ENCODE measurements at regions not wholly inside any gene's neighbourhood (a gene's known extent, or its start where the extent isn't known, plus 50 kb on each side); places are given as distances from the start of the nearest gene placed in this dataset.
"Not testable (repeated sequence)": the region's sequence is repeated elsewhere in the genome, so short reads cannot be mapped to it uniquely, and the experiment has no call there.

DNA sequence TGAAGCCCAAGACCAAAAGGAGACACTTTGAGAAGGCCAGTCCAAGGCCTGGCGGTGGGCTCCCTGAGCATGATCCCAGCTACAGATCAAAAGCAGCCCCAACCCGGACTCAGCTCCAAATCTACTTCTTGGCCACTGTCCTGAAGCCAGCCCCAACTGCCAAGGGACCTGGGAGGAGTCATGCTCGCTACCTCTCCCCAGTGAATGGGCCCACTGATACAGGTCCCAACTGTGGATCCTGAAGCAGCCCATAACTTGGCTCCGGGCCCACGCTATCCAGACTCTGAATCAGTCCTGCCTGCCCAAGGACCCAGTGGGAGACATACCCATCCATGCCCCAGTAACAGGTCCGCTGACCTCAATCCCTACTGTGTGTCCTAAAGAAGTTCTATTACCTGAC lies 1545.3 kb upstream of the C9orf72 start:
- DNase-seq (ENCODE audit: low read depth): no peak

DNA sequence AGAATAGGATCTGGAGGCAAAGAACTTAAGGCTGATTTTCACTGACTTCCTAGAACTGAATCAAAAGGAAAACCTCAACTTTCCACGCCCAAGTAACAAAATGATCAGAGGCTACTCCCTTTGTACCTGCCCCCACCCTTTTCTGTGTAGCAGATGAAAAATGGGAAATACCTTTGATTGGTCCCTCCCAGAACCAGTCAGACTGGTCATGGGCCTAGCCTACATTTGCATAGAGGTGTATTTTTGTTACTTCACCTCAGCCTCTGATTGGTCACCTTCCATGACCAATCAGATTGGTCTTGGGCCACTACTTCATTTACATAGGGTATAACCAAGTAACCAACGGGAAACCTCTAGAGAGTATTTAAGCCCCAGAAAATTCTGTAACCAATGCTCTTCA lies 1553.5 kb upstream of the C9orf72 start:
- DNase-seq (ENCODE audit: low read depth): no peak

DNA sequence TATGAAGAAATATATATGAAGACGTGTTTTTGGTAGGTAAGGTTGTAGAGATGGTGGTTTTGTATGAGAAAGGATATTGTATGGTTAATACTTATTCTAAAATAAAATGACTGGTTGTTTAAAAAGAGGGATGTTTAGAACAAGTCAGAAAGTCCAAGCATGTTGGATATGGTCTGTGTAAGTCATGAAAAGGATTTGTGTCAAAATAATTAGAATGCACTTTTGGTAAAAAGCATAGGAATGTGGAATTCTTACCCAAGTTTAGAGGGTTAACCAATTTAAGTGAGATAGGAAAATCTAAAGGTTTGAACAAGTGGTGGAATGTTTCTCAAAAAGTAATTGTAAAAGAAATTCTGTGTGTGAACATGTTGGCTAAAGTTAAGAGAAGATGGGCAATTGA lies 1556.5 kb upstream of the C9orf72 start:
- DNase-seq (ENCODE audit: low read depth): no peak

DNA sequence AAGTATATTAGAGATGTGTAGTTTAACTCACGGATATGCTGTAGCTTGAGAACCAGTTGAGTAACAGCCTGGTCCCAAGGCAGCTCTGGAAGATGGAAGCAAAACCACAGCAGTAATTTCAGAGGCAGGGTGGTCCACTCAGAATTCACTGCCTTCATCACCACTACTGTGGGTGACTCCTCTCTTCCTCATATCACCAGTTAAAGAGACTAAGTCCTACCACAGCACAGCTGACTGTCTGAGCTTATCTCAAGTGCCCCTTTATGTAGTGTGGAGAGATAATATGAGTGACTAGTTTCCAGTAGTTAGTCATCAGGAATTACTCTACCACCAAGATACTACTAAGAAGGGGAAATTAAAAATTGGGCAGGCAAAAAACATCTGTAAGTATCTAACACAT lies 1571.2 kb upstream of the C9orf72 start:
- peak; percentile 28 for DNase-seq (ENCODE audit: low read depth)

DNA sequence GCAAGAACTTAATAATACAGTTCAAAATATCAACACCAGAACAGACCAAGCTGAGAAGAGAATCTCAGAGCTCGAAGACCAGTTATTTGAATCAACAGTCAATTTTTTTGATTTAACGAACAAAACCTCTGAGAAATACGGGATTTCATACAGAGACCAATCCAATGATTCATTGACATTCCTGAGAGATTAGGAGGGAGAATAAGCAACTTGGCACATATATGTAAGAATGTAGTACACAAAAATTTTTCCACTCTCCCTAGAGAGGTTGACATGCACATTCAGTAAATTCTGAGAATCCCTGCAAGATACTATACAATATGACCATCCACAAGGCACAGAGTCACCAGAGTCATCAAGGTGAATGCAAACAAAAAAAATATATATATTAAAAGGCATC lies 1577.3 kb upstream of the C9orf72 start:
- DNase-seq (ENCODE audit: low read depth): peak; percentile 41

DNA sequence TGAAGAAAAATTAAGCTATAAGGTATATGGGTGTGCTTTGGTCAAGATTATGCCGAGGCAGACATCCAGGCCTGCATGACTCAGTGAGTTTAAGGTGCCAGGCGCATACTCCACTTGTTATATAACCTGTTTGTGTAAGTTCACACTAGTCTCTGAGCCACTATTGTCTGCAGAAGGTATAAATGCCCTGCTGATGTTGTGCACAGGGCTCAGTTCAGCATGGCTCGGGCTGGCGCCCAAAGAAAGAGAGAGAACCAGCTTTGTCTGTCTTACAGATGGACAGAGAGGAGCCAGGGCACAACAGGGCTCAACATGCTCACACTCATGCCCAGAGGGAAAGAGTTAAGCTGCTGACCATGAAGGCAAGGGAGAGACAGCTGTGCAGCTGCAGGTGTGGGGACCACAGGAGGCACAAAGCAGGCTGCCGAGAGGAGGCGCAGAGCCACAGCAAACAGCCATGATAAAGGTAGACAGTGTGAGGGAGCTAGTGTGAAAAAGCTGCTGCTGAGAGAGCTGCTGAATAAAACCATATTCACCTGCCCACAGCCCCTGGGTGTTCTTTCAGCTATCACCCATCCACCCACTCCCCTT lies 1587.6 kb upstream of the C9orf72 start:
- DNase-seq (ENCODE audit: low read depth): no peak

DNA sequence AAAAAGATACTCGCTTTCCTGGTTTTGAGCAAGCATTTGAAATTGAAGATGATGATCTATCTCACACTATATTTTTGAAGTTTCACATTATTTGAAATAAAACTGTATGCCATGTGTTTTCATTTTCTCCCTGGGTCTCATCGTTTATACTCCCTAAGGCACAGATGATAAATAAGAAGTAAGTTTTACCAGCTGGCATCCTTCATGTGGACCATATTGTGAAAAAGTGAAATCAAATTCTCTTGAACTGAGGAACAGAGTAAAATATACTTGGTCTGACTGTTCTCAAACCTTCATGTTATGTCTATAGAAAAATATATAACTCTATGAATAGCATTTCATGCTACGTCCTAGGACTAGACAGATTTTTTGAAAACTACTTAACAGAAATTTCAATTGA lies 1600.9 kb upstream of the C9orf72 start:
- DNase-seq (ENCODE audit: low read depth): no peak

DNA sequence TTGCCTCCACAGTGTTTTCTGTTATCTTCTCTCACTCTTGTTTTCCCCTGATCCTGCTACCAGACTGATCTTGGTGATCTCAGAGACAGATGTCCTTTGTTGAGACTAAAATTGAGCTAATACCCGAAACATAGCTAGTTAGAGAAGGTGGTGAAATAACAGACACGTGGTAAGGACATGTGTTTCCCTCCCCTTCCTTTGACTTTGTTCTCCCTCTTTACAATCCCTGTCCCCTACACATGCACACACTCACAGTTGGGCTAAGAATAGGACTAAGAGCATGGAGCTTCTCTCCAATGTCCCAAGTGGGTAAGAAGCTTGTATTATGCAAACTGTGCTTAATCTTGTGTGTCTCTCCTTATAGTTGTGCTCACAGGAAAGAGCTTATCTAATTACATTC lies 1603.0 kb upstream of the C9orf72 start:
- DNase-seq (ENCODE audit: low read depth): no peak

DNA sequence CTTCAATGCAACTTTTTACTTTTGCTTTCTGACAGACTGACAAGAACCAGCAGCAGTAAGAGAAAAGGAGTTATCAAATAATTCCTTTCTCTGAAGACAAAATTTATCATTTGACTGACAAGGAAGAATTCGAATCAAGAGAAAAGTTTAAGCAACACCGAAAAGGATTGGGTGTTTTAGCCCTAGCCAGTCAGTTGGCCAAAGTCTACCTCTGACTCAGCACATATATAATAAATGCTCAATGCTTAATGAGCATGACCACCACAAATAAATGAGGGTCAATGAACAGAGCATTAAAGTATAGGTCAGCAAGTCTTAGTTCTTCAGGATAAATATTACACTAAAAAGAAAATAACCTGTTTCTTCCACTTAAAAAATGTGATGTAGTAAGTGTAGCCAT lies 1603.5 kb upstream of the C9orf72 start:
- DNase-seq (ENCODE audit: low read depth): no peak

DNA sequence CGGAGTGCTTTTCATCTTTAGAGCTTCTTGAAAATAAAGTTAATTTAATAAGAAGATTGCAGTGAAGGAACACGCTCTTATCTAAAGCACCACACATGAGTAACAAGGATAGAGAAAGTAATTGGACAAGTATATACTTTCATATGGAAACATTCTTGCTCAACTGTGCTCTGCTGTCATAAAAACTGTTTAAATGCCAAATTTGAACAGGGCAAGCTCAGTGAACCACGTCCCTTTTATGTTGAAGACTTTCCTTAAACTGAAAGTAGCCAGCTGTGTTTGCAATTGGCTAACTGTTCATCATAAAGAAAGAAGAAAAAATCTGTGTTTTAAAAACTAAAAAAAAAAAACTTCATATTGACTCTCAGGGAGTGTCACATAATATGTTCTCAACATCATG lies 1610.7 kb upstream of the C9orf72 start:
- no peak for DNase-seq (ENCODE audit: low read depth)

DNA sequence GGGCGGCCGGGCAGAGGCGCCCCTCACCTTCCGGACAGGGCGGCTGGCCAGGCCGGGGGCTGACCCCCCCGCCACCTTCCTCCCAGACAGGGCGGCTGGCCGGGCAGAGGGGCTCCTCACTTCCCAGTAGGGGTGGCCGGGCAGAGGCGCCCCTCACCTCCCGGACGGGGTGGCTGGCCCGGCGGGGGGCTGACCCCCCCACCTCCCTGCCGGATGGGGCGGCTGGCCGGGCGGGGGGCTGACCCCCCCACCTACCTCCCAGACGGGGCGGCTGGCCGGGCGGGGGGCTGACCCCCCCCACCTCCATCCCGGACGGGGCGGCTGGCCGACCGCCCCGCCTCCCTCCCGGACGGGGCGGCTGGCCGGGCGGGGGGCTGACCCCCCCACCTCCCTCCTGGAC lies 1615.5 kb upstream of the C9orf72 start:
- DNase-seq (ENCODE audit: low read depth): not testable (repeated sequence)

DNA sequence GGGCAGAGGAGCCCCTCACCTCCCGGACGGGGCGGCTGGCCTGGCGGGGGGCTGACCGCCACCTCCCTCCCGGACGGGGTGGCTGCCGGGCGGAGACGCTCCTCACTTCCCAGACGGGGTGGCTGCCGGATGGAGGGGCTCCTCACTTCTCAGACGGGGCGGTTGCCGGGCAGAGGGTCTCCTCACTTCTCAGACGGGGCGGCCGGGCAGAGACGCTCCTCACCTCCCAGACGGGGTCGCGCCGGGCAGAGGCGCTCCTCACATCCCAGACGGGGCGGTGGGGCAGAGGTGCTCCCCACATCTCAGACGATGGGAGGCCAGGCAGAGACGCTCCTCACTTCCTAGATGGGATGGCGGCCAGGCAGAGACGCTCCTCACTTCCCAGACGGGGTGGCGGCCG lies 1615.9 kb upstream of the C9orf72 start:
- not testable (repeated sequence) for DNase-seq (ENCODE audit: low read depth)

DNA sequence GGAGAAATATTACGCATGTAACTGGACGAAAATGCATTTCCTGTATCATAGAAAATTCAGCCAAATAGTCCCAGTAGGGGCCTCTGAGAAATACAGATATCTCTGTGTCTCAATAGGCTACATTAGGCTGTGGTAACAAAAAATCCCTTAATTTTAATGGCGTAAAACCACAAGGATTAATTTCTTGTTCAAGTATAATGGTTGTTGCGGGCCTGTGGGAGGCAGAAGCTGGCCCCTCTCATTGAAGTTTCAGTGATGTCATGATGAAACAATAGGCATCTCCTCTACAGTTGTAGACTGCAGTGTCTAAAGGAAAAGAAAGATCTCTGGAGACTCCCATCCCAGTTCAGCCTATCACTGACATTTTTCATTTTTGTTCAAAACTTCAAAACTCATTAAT lies 1625.6 kb upstream of the C9orf72 start:
- no peak for DNase-seq (ENCODE audit: low read depth)

DNA sequence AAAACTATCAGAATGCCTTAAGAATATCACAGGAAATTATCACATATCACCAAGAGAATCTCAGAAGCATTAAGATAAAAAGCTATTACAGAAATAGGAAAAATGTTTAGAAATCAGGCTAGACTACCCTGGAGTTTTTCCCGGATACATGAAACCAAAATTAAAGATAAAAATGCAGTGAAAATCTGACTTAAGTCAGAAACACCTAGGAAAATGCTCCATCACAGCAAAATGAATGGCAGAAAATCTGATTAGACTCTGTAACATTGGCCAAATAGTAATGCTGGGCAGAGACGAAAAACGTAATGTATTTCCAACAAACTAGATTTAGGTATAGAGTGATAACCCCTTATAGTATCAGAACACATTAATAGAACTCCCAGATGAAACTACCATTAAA lies 1626.7 kb upstream of the C9orf72 start:
- DNase-seq (ENCODE audit: low read depth): no peak

DNA sequence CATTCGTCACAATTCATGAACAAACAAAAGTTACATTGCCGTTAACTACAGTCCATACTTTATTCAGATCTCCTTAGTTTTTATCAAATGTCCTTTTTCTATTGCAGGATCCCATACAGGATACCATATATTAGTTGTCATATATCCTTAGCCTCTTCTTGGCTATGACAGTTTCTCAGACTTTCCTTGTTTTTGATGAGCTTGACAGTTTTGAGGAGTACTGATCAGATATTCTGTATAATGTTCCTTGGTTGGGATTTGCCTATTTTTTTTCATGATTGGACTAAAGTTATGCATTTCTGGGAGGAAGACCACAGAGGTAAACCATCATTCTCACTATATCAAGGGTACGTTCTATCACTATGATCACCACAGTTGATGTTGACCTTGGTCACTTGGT lies 1627.4 kb upstream of the C9orf72 start:
- DNase-seq (ENCODE audit: low read depth): no peak

DNA sequence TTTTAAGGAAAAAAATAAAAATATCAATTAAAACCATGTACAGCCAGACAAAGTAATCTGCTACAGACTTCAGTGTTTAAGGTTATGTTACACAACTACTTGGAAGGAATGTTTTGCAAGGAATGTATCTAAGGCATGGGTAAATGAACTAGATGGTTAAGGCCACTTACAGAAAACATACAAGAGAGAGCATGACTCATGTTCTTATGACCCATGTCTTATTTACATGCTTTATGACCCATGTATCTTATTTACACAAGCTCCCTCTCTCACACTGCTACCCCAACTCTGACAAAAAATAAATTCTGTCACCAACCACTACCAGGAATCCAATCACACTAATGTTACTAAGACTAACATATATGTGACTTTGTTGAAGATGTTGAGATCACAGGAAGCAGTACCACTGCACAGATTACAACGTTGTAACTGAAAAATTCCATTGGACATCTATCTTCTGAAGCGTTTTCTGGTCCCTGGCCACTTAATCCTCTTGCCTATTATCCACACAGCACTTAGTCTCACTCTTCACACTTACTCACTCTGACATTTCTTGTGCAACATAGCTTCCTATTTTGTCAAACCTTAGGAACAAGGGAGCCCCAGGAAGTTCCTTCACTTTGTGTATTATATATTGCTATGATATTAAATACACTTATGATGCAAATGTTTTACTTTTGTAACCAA lies 1630.1 kb upstream of the C9orf72 start:
- no peak for DNase-seq (ENCODE audit: low read depth)

DNA sequence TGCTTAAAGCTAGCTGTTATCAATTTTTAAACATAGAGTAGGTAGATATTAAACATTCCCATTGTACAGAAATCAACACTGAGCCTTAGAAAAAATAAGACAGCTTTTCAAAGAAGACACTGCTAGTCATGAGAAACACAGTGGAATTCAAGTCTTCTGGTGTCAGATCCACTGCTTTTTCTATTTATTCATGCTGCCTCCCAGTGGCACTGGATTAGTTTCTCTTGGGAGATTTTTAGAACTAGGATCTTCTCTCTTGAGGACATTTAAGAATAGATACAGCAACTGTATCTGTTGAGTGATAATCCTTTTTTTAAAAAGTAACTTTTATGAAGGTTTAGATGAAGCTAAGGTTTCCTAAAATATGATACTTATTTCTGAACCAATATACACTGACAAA lies 1635.4 kb upstream of the C9orf72 start:
- DNase-seq (ENCODE audit: low read depth): no peak

DNA sequence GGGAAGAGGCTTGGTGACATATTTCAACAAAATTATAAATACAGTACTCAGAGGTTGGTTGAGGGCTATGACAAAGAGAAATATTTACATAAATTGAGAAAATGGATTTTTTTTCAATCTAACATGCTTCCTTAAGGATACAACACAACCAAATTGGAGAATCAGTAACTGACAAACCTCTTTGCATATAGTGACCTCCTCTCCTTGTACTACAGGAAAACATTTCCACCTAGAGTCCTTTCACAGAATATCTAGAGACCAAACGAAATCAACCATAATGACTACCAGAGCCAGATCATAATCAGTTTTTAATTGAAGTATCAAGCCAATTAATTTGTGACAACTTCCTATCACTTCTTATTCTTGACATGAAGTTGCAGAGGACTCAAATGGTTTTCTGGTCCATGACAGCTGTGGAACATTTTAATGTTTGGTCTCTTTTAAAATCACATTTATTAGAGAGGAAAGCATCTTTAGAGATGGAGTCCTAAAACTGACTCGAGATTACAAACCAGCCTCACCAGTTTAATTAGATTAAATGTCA lies 1636.5 kb upstream of the C9orf72 start:
- no peak for DNase-seq (ENCODE audit: low read depth)

DNA sequence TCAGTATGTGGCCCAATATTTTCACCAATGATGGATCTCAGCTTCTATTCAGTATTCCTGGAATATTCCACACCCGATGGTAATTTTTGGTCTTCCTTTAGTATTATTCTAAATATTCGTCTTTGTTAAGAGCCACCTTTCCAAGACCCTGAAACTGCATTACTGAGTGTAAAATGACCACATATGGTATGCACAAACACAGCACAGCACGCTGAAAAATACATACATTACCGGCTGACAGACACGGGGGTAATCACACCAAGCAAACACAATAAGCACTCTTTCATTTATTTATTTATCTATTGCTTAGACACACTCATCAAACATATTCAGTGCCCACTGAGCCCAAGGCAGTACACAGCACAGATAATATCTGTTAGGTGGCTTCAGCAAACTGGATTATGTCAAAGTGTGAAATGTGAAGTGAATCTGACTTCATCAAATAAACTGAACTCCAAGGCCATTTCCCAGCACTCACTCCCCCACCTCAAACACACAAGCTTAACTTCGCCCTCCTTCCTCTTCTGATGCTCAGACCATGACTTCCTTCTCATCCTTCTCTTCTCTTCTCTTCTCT lies 1637.8 kb upstream of the C9orf72 start:
- DNase-seq (ENCODE audit: low read depth): no peak

DNA sequence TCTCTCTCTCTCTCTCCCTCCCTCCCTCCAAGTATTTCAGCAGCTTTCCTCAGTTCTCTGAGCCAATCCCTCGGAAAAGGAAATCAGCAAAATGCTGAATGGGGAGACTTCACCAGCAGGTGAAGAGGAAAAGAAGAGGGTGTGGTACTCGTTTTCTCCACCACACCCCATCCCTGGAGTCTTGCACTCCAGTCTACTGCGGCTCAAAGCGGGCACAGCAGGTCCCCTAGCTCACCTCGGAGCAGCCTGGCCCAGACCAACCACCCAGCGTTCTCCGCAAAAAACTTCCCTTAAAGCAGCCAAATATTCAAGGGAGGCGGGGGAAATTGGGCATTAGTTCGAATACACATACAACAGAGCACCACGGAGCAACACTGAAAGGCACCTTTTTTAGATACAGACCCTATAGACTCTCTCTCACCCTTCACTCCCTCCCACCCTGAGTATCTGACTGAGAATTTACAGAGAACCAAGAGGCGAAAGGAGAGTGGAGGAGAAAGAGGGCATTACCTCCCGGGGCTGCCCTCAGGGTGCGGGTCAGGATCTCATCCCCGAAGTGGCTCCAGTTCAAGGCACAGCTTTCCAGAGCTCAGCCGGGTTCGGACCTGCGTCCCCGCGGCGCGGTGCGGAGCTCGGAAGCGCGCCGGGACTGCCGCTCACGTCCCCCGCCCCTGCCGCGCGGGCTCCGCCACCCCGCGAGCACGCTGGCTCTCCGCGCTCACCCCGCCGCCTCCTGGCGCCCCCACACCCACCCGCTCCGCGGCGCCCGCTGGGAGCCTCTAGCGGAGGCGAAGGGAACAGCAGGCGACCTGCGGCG lies 1638.5 kb upstream of the C9orf72 start:
- peak; percentile 3 for DNase-seq (ENCODE audit: low read depth)

DNA sequence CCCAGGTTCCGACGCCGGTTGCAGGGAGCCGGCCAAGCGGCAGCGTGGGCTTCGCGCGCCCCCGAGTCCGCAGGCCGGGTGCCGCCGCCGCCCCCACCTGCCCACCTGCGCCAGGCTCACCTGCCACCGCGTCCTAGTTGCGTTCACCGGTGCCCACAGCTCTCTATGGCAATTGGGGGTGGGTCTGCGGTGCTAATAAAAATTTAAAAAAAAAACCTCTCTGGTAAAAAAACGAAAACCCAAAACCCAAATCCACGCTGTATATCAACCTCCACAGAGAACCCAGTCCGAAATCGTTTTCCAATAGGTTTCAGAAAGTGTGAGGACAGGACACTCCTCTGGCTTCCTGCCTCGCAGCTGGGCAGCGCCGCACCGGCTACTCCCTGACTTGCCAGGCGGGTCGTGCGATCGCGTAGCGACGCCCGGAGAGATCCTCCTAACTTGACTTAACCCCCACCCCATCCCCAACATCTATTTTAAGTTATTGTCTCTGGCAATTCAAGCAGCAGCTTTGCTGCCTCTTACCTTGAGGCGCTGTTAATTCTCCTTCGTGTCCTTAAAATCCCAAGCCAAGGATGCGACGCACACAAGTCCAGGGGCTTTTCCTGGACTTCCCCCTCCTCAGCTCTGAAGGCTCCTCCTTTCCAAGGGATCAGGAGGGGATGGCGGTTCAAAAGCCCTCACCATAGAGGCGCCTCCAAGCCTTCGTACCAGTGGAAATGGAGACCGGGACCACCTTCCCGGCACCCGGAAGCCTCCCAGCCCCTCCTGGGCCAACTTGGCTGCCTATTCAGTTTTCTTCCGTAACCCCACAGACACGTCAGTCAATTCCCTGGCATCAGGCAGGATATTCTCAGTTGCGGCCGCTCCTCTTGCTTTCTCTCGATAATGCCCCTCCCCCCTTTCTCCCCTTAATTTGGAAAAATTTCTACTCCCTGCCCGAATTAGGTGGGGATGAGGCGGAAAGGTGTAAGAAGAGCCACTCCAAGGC lies 1639.4 kb upstream of the C9orf72 start:
- peak; percentile 8 for DNase-seq (ENCODE audit: low read depth)
